ENCODE measurements at regions not wholly inside any gene's neighbourhood (a gene's known extent, or its start where the extent isn't known, plus 50 kb on each side); places are given as distances from the start of the nearest gene placed in this dataset.

- POLR2A ChIA-PET: no interaction called here
- no TSS peak for BruUV-seq (replicated peaks)
- H2AFZ ChIP-seq (ENCODE audit: low read depth, low read length): no peak overlapping the region
Observed at GRCh38 chr1:194437135-194437534, 1250.7 kb upstream of the B3GALT2 start.

More at GRCh38 chr1:194437135-194437534, 1250.7 kb upstream of the B3GALT2 start:
- Histone ChIP-seq H3K4me2 (ENCODE audit: insufficient read depth, low read length) (no peak overlapping the region), H3K9ac (replicated peaks; ENCODE audit: extremely low read depth, insufficient read depth, low read length) (no peak overlapping the region), H3K9me1 (replicated peaks; ENCODE audit: control insufficient read depth, extremely low read depth, insufficient read depth, low read length) (no peaks in the 10 kb centered on the region), H3K4me3 (replicated peaks in 1 of 3; ENCODE audit: insufficient read depth in 1 of 3, low read depth in 1 of 3, low read length in 3 of 3) (no peak overlapping the region), H3K27ac (ENCODE audit: insufficient read depth, low read depth, low read length) (no peak overlapping the region), H3K36me3 (ENCODE audit: control insufficient read depth in 2 of 2, extremely low read depth in 1 of 2, insufficient read depth in 2 of 2, low read length in 2 of 2) (no peaks in the 10 kb centered on the region), H3K27me3 (ENCODE audit: control insufficient read depth in 2 of 2, insufficient read depth in 2 of 2, low read length in 2 of 2) (no peaks in the 10 kb centered on the region), H4K20me1 (replicated peaks; ENCODE audit: control insufficient read depth, extremely low read depth, insufficient read depth, low read length) (no peaks in the 10 kb centered on the region), H3K79me2 (ENCODE audit: control insufficient read depth, insufficient read depth, low read length) (no peaks in the 10 kb centered on the region), H3K9me3 (replicated peaks; ENCODE audit: control insufficient read depth, insufficient read depth, low read length) (no peaks in the 10 kb centered on the region), H3K4me1 (ENCODE audit: control insufficient read depth, extremely low read depth, insufficient read depth, low read length) (no peaks in the 10 kb centered on the region)
- dilution Hi-C loops (cut with MboI; ENCODE audit: extremely low pct_ligation_motif_present, low sequenced_read_pairs): no loop called here
- intact Hi-C loops (cut with micrococcal nuclease): no loop called here
- FAIRE-seq: no peak
- CTCF ChIA-PET: no interaction called here
- DNase-seq (ENCODE audit: low read depth, low spot score): no peak
- TF ChIP-seq POLR2A (IDR thresholded peaks at IDR 0.05; ENCODE audit: low read depth, low read length): no peak
- TF ChIP-seq MAX (IDR thresholded peaks at IDR 0.05; ENCODE audit: insufficient read depth, insufficient read length): no peak
- no peak for TF ChIP-seq FOS (IDR thresholded peaks at IDR 0.05; ENCODE audit: borderline replicate concordance, insufficient read depth, low read length)
- no peak for TF ChIP-seq GATA2 (IDR thresholded peaks at IDR 0.05; ENCODE audit: insufficient read depth, insufficient read length, low read depth, low read length)
- TF ChIP-seq POLR2AphosphoS5 (IDR thresholded peaks at IDR 0.05; ENCODE audit: insufficient read depth, low read depth, low read length): no peak
- no peak for TF ChIP-seq JUN (IDR thresholded peaks at IDR 0.05; ENCODE audit: borderline replicate concordance, insufficient read depth, insufficient read length, low read depth)
- TF ChIP-seq MYC (IDR thresholded peaks at IDR 0.05; ENCODE audit: low read depth, low read length): no peak
- no peak for TF ChIP-seq CTCF (IDR thresholded peaks at IDR 0.05; ENCODE audit: extremely low read depth in 1 of 2, insufficient read depth in 1 of 2, low read depth in 1 of 2, low read length in 2 of 2)
- TF ChIP-seq EZH2 (IDR thresholded peaks at IDR 0.05; ENCODE audit: borderline replicate concordance, low read depth, low read length, severe bottlenecking): no peak
